GM12891 (cell line): ENCODE measurements at regions not wholly inside any gene's neighbourhood (a gene's known extent, or its start where the extent isn't known, plus 50 kb on each side); places are given as distances from the start of the nearest gene placed in this dataset.

ENCODE experiments used
- PAX5 ChIP-seq: IDR thresholded peaks from 2 replicates; pipeline ENCODE4 v1.6.1; 2011; ENCODE audit warnings: low read length, moderate library complexity, mild to moderate bottlenecking; ENCODE audit not compliant: insufficient read depth, severe bottlenecking
- POLR2A ChIP-seq: IDR thresholded peaks from 2 replicates; pipeline ENCODE4 v1.6.1; 2011; ENCODE audit warnings: low read depth, low read length, control low read depth
- POLR2AphosphoS5 ChIP-seq: IDR thresholded peaks from 2 replicates; pipeline ENCODE4 v1.6.1; 2011; ENCODE audit warnings: low read depth, low read length, control low read depth
- POU2F2 ChIP-seq: IDR thresholded peaks from 2 replicates; pipeline ENCODE4 v1.6.1; 2011; ENCODE audit warnings: low read depth, mild to moderate bottlenecking, control low read depth, low read length, moderate library complexity
- SPI1 ChIP-seq: IDR thresholded peaks from 2 replicates; pipeline ENCODE4 v1.6.1; 2011; ENCODE audit warnings: low read depth, low read length, control low read depth
- TAF1 ChIP-seq: IDR thresholded peaks from 2 replicates; pipeline ENCODE4 v1.6.1; 2011; ENCODE audit warnings: low read depth, low read length, control low read depth

GRCh38 chr5:72605632-72606031 is 98.4 kb upstream of the ZNF366 start:
- no peak for TF ChIP-seq POLR2A
- no peak for TF ChIP-seq POLR2AphosphoS5
- TF ChIP-seq TAF1, result no peak
- TF ChIP-seq SPI1, result no peak
- TF ChIP-seq POU2F2, result no peak
- no peak for TF ChIP-seq PAX5
